ENCODE measurements at regions not wholly inside any gene's neighbourhood (a gene's known extent, or its start where the extent isn't known, plus 50 kb on each side); places are given as distances from the start of the nearest gene placed in this dataset.
"Not testable (repeated sequence)": the region's sequence is repeated elsewhere in the genome, so short reads cannot be mapped to it uniquely, and the experiment has no call there.

GRCh38 chr7:52254396-52255010, 780.9 kb upstream of the POM121L12 start:
- DNase-seq, result no peak

DNA sequence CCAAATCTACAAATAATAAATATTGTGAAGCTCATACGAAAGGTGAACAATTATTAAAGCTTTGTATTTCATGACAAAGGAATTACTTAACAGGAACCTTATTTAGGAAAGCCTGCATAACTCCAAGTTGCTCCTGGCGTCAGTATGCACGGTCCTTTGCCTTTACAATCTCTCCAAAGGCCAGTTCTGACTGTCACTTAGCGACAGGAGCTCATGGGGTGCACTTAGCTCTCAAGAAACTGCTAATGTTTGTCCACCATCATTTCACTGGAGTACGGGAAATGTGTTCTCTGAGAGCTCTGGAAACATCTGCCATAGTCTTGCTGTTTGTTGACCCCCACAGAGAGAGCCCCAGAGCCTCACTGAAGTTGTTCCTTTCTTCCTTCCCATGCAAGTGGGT, 781.5 kb upstream of the POM121L12 start:
- no peak for DNase-seq

- DNase-seq, result no peak
These were observed 785.7 kb upstream of the POM121L12 start for GRCh38 chr7:52249741-52250140.

GRCh38 chr7:52247518-52247917, 787.9 kb upstream of the POM121L12 start:
- no peak for DNase-seq

DNA sequence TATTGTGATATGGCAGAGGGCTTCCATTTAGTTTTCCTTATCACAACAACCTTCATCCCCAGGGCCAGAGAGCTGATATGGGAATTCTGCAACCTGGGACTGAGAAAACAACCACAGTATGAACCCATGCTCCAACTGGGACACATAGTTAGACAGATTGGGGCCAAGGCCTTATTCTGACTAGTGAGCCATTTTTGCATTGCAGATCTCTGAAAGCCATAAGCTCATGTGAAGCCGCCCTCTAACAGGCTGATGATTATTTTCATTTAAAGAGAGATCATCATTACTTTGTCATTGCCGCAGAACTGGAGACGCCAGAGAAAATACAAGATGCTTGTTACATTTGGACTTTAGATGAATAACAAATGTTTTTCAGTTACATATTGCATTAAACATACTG, 791.7 kb upstream of the POM121L12 start:
- no peak for DNase-seq

DNA sequence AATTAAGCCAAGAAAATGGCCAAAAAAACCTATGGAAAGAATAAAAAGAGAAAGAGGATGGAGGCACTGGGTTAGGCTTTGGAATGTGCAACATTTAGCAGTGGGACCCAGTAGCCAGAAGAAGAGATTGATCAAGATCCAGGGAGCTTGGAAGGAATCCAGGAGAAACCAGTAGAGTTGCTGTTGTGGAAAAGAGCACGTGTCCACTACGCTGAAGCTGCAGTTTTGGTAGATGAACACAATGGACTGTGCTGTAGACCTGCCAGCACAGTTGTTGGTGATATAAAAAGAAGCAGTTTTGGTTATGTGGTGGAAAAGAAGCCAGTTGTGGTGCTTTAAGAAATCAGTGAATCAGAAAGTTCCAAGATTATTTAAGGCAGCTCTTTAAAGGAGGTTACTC, 802.2 kb upstream of the POM121L12 start:
- DNase-seq, result no peak

GRCh38 chr7:52211930-52212329, 823.5 kb upstream of the POM121L12 start:
- DNase-seq, result no peak

DNA sequence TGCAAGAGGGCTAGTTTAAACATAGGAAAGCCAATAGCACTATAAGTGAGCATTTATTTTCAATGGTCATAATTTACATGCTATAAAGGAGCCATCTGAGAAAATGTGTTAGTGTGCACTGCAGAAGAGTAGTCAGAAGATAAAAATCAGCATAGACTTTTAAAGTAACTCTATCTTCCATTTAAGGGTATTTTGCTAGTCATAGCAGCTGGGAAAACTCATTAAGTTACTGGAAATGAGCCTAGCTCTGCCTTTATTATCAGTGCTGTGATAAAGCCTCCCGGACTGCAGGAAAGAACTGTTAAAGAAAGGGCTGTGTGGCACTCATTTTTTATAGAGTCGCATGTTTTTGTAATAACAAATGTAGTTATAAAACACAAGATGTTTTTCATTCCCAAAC, 825.8 kb upstream of the POM121L12 start:
- no peak for DNase-seq

- DNase-seq, result no peak
These were observed 838.2 kb upstream of the POM121L12 start for GRCh38 chr7:52197221-52197620.

DNA sequence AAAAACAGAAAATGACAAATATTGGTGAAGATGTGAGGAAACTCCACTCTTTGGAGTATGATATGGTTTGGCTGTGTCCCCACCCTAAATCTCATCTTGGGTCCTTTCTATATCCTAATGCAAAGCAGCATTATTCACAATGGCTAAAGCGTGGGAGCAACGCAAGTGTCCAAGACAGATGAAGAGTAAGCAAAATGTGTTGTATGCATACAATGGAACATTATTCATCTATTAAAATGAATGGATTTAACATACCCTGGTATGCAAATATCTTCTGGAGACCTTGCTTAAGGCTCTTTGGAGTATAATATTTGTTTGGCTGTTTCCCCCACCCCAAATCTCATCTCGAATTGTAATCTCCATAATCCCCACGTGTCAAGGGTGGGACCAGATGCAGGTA, 839.8 kb upstream of the POM121L12 start:
- DNase-seq, result no peak

DNA sequence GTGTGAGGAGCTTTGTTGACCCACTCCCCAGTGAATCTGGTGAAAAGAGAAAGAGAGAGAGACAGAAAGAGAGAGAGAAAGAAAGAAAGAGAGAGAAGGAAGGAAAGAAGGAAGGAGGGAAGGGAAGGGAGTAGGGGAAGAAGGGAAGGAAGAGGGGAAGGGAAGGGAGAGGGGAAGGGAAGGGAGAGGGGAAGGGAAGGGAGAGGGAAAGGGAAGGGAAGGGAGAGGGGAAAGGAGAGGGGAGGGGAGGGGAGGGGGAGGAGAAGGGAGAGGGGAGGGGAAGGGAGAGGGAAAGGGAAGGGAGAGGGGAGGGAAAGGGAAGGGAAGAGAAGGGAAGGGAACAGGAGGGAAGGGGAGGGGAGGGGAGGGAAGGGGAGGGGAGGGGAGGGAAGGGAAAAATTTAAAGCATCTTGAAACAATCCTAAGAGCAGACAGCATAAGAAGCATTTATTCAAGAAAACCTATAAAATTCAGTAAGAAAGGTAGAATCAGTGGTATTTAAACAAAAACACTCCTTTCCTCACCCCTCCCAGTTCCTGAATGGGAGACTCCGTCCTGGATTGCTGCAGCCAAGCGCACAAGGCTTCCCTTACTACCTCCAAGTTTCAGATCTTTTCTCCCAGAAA, 846.2 kb upstream of the POM121L12 start:
- no peak for DNase-seq

DNA sequence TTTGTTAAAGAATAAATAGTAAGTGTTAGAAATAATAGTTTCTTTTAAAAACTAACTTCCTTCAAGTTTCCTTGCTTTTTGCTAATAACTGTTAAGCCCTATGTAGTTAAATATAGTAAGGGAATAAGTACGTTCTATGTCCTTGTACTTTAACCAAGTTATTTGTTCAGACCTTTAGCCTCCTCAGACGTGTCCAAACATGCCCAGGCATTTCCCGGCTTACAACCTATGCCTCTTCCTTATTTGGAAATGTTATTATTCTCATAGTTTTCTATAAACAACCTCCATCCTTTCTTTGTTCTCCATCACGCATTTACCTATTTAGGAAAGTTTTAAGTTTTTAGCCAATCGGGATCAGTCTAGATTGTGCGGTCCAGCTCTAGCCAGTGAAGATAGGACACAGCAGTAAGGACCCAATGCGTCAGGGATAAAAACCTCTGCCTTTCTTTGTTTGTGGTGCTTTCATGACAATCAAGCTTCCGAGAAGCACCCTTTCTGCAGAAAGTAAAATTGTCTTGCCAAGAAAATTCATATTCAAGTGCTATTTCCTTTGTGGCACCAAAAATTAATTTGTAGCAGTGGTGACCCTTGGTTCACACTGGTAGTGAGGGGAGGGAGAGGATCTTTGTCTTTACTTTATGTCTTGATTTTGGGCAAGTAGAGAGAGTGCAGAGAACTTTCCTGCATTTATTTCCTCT, 851.3 kb upstream of the POM121L12 start:
- DNase-seq, result no peak

- DNase-seq, result no peak
These were observed 855.5 kb upstream of the POM121L12 start for GRCh38 chr7:52179934-52180333.

GRCh38 chr7:52168085-52168484, 851.5 kb upstream of the COBL start:
- DNase-seq, result no peak

DNA sequence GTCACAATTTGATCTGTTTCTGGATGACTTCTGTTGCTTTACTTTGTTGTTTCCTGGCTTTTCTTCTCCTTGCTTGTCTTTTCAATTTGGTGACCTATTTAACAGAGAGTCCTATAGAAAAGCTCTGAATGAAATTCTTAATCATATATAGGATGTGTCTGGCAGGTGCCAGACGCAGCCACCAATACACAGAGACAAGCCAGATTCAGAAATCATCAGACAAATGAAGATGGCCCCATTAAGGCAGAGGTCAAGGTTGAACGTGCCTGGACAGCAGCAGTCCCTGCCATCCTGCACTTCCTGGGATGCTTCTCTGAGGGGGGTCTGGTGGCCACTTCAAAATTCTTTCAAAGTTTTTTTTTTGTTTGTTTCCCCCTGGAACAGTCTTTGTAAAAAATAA, 846.7 kb upstream of the COBL start:
- no peak for DNase-seq

DNA sequence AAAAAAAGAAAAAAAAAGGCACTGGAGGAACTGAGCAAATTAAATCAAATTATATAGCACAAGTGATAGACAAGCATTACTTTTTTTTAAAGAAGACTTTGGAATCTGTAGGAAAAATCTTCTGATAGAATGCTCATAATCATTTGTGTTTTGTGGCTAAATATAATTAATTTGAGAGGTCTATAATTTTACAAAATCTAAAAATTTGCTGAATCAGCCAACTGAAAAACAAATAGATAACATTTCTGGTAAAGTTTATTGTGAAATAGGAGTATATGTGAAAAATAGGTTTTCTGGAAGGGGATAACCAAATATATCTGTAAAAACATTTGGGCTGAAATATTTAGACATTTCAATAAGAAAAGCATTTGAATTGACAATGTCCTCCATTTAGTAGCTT, 844.9 kb upstream of the COBL start:
- no peak for DNase-seq

DNA sequence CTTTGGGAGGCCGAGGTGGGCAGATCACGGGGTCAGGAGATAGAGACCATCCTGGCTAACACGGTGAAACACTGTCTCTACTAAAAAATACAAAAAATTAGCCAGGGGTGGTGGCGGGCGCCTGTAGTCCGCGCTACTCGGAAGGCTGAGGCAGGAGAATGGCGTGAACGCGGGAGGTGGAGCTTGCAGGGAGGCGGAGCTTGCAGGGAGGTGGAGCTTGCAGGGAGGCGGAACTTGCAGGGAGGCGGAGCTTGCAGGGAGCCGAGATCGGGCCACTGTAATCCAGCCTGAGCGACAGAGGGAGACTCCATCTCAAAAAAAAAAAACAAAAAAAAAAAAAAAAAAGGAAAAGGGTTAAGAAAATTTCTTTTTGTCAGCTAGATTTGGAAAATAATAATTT, 842.8 kb upstream of the COBL start:
- DNase-seq, result not testable (repeated sequence)

- DNase-seq, result no peak
These were observed 837.8 kb upstream of the COBL start for GRCh38 chr7:52154382-52154781.

GRCh38 chr7:52151559-52151958, 835.0 kb upstream of the COBL start:
- no peak for DNase-seq

DNA sequence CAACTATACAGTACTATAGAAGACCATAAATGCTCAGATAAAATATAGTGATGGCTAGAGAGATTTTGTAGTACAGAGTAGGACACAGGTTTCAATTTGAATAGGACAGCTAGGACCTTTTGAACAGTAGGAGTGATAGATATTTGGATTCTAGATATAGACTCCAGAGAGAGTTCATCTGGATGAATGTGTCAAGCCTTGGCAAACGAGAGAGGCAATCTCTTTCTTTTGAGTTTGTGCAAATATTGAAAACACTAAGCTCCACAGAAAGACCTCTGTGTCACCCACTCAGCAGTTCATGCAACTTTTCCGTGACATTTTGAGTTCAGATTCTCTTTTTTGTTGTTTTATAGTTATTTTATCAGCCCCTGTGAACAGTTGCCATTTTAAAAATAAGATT, 834.3 kb upstream of the COBL start:
- no peak for DNase-seq

- no peak for DNase-seq
These were observed 830.4 kb upstream of the COBL start for GRCh38 chr7:52146871-52147634.

- no peak for DNase-seq
These were observed 826.6 kb upstream of the COBL start for GRCh38 chr7:52143219-52143618.

GRCh38 chr7:52140851-52141250, 824.2 kb upstream of the COBL start:
- DNase-seq, result no peak
